Hematopoietic multipotent progenitor cell treated with erythropoietin and hydrocortisone succinate and interleukin-3 and kit ligand, for 8 days (in vitro differentiated cells): ENCODE measurements at regions not wholly inside any gene's neighbourhood (a gene's known extent, or its start where the extent isn't known, plus 50 kb on each side); places are given as distances from the start of the nearest gene placed in this dataset.

ENCODE experiments used
- DNase-seq: peaks from one replicate; pipeline ENCODE4 v3.0.0-alpha.2; 2015

GRCh38 chr9:79801459-79801858 lies 229.7 kb downstream of the TLE4 start:
- no peak for DNase-seq

GRCh38 chr9:79800578-79800977 lies 228.8 kb downstream of the TLE4 start:
- DNase-seq = no peak

GRCh38 chr9:79799691-79800335 lies 228.0 kb downstream of the TLE4 start:
- no peak for DNase-seq

DNA sequence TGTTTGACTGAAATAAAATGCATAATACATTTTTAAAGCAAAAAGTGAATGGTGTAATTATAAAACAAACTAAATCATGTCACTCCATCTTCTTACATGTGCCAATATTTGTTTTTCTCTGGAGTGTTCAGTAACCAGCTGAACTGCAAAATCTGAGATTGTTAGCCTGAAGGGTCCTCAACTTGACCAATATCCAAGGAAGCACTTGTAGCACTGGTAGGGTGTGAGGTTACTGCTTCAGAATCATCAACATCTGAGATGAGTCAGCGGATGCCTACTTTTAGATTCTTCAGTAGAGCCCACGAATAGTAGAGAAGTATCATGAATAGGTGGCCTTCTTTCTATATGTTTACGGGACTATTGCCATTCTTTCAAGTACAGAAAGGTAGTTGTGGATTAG lies 226.7 kb downstream of the TLE4 start:
- DNase-seq = no peak

- DNase-seq = no peak
These were observed 224.6 kb downstream of the TLE4 start for GRCh38 chr9:79796411-79796810.

GRCh38 chr9:79788662-79789061 lies 216.9 kb downstream of the TLE4 start:
- DNase-seq = no peak

DNA sequence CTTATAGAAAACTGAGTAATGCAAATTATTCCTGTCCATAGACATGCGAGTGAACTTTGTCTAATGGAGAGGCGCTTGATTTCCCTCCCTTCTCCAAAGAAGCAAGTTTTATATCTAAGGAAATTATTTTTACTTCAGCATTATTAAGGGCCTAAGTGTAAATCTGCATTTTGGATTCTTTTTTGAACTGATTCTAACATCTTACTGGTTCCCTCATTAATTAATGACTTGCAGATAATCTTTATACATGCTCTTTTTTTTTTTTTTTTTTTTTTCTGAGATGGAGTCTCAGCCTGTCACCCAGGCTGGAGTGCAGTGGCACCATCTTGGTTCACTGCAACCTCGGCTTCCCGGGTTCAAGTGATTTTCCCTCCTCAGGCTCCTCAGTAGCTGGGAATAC lies 209.5 kb downstream of the TLE4 start:
- DNase-seq = no peak

- DNase-seq = no peak
These were observed 208.8 kb downstream of the TLE4 start for GRCh38 chr9:79780559-79780958.

DNA sequence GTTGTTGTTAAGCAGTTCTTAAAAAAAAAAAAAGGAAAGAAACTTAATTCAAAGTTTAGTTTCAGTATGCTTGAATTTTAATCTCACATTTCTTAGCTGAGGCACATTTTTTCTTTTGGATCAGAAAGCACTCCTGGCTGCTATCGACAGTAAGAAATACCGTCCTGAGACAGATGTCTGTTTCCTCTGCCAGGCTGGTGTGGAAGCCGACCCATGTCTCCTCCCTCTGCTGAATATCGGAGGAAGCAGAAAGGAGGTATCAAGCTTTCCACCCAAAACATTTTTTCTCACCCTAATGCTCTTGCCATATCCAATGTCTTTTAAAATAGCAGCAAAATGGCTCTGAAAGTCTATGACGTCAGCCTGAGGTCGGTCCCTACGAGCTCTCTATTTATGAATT lies 208.1 kb downstream of the TLE4 start:
- no peak for DNase-seq

DNA sequence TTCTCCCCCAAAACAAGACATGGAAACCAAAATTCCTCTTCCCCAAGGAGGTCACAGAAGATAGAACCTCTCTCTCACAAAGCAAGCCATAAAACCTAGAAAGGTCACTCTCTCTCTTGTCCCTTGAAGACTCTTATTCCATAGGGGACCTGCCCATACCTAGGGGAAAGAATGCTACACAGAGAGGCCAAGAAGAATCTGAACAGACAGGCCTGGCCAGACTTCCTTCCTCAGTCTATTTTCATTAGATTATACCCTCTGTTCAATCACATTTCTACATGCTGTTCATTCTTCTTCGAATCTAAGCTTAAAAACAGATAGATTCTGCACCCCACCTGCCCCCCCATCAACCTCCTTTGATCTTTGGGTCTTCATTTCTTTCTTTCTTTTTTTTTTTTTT lies 206.8 kb downstream of the TLE4 start:
- DNase-seq = no peak

- no peak for DNase-seq
These were observed 204.8 kb downstream of the TLE4 start for GRCh38 chr9:79776581-79776980.
